GM19043 (cell line): ENCODE measurements at regions not wholly inside any gene's neighbourhood (a gene's known extent, or its start where the extent isn't known, plus 50 kb on each side); places are given as distances from the start of the nearest gene placed in this dataset.

Experiments used
- ATAC-seq: cut with Tn5 transposase; IDR thresholded peaks from one replicate; pipeline ENCODE4 v1.9.1; 2021; ENCODE audit warnings: low read depth; ENCODE audit not compliant: unreplicated experiment

GRCh38 chr4:10212400-10212799 lies 95.8 kb upstream of the WDR1 start:
- ATAC-seq = no peak

- ATAC-seq = no peak
Observed at GRCh38 chr4:10207116-10207515, 90.5 kb upstream of the WDR1 start.

GRCh38 chr4:10205223-10205622 lies 88.6 kb upstream of the WDR1 start:
- ATAC-seq = no peak

GRCh38 chr4:10204401-10205058 lies 87.9 kb upstream of the WDR1 start:
- ATAC-seq = no peak

- no peak for ATAC-seq
Observed at GRCh38 chr4:10203851-10204250, 87.3 kb upstream of the WDR1 start.

GRCh38 chr4:10201381-10202223 lies 85.0 kb upstream of the WDR1 start:
- ATAC-seq = no peak

GRCh38 chr4:10200869-10201268 lies 84.3 kb upstream of the WDR1 start:
- ATAC-seq = no peak

- no peak for ATAC-seq
Observed at GRCh38 chr4:10198365-10198764, 81.8 kb upstream of the WDR1 start.

GRCh38 chr4:10197952-10198351 lies 81.4 kb upstream of the WDR1 start:
- ATAC-seq = no peak

- no peak for ATAC-seq
Observed at GRCh38 chr4:10196191-10196590, 79.6 kb upstream of the WDR1 start.

- ATAC-seq = no peak
Observed at GRCh38 chr4:10192331-10192730, 75.7 kb upstream of the WDR1 start.

- ATAC-seq = no peak
Observed at GRCh38 chr4:10188400-10189004, 71.9 kb upstream of the WDR1 start.

- ATAC-seq = no peak
Observed at GRCh38 chr4:10186228-10187214, 69.9 kb upstream of the WDR1 start.

- no peak for ATAC-seq
Observed at GRCh38 chr4:10185518-10186227, 69.1 kb upstream of the WDR1 start.

GRCh38 chr4:10184501-10184938 lies 67.9 kb upstream of the WDR1 start:
- no peak for ATAC-seq

GRCh38 chr4:10184041-10184440 lies 67.4 kb upstream of the WDR1 start:
- no peak for ATAC-seq

GRCh38 chr4:10183462-10183861 lies 66.9 kb upstream of the WDR1 start:
- ATAC-seq = no peak

- no peak for ATAC-seq
Observed at GRCh38 chr4:10182446-10183424, 66.1 kb upstream of the WDR1 start.
